ENCODE measurements at regions not wholly inside any gene's neighbourhood (a gene's known extent, or its start where the extent isn't known, plus 50 kb on each side); places are given as distances from the start of the nearest gene placed in this dataset.

DNA sequence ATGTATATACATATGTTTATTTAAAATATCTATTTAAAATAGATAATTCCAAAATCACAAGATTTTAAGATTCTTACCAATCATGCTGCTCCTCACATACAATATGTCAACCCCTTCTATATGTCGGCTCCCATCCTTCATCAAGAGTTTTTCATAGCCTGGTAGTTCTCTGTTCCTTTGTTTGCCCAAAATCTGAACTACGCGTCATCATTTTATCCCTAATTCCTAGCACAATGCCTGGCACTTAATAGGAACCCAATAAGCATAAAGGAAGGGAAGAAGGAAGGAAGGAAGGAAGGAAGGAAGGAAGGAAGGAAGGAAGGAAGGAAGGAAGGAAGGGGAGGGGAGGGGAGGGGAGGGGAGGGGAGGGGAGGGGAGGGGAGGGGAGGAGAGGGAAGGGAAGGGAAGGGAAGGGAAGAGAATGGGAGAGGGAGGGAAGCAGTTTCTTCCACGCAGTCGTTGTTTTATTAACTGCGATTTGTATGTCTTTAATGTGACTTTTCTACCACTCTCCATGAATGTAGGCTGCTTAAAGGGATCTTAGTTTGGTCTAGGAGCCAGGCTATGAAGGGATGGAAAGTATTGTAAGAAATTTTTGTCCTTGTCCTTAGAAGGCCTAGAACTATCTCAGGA is 83.3 kb upstream of the PCGF5 start:
- no peak for DNase-seq (ENCODE audit: low read depth in 3 of 3)

- DNase-seq (ENCODE audit: low read depth in 3 of 3): no peak
Observed at GRCh38 chr10:91137822-91138221, 82.6 kb upstream of the PCGF5 start.

DNA sequence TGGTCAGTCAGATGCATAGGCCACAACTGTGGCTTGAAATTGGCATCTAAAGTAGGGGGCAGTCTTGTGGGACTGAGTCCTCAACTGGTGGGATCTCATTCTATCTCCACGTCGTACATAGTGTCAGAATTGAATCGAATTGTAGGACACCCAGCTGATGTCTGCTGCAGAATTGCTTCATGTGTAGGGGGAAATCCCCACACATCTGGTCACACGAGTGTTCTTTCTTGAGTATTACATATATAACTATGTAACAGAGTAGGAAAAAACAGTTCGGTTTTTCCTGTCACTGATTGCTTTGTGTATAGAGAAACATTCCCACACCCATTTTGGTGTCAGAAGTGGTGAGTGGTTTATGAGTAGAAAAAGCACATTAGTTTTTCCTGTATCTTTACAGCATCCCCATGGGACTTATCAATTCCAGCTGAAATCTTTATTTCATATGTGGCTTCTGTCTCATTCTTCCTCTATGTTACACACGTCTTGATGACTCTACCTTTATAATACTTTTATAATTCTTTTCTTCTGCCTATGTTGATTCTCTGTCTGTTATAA is 79.4 kb upstream of the PCGF5 start:
- DNase-seq (ENCODE audit: low read depth in 3 of 3): no peak

DNA sequence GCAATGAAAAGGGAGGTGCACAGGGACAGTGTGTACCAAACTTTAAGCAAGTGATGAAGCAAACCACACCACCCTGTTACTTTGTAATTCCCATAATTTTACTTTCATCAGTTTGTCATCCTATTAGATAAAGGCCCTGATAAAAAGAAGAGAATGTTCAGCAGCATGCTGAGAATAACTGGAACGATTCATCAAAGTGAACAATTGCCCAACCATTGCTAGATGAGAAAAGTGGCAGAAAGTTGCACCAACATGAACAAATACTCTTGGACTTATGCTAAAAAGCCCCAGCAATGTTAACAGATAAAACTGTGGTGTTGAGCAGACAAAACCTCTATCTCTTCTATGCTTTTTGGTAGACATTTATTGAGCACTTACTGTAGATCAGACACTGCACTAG is 75.5 kb upstream of the PCGF5 start:
- DNase-seq (ENCODE audit: low read depth in 3 of 3): no peak

DNA sequence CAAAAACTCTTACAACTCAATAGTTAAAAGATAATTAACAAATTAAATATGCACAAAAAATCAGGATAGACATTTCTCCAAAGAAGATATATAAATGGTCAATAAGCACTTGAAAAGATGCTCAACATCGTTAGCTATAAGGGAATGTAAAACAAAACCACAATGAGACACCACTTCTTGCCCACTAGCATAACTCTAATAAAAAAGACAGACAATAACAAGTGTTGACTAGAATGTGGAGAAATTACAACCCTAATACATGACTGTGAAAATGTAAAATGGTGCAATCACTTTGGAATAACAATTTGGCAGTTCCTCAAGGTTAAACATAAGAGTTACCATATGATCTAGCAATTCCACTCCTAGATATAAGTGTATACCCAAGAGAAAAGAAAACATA is 74.3 kb upstream of the PCGF5 start:
- no peak for DNase-seq (ENCODE audit: low read depth in 3 of 3)

DNA sequence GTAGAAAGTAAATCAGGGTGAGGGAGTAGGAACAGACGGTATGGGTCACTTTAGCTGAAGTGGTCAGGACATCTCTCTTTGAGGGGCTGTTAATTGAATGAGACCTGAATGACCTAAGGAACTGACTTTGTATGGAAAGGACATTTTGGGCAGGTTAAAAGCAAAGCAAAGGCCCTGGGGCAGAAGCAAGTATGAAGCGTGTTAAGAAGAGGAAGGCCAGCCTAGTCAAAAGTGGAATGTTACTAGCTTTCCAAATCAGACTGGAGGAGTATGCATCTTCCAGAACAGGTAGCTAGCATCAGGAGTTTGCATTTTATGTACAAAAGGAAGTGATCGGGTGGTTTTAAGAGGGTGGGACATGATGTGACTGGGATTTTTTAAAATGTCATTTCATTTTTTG is 70.9 kb upstream of the PCGF5 start:
- no peak for DNase-seq (ENCODE audit: low read depth in 3 of 3)

GRCh38 chr10:91150631-91151030 is 69.8 kb upstream of the PCGF5 start:
- no peak for DNase-seq (ENCODE audit: low read depth in 3 of 3)

DNA sequence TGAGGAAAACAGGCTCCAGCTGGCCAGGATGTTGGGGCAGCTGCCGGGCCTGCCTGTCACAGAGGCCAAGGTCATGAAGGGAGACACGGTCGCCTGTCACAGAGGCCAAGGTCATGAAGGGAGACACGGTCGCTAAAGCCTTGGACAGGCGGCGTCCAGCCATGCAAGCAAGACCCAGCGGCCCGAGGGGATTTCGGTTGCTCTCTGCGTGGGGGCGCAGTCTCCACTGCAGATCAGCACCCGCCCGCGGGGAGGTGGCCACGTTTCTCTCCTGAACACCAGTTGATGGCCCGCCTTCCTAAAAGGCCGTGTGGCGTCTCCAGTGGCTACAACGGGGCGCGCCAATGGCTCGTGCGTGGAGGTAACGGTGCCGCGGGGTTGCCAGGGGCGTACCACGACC is 67.0 kb upstream of the PCGF5 start:
- no peak for DNase-seq (ENCODE audit: low read depth in 3 of 3)

DNA sequence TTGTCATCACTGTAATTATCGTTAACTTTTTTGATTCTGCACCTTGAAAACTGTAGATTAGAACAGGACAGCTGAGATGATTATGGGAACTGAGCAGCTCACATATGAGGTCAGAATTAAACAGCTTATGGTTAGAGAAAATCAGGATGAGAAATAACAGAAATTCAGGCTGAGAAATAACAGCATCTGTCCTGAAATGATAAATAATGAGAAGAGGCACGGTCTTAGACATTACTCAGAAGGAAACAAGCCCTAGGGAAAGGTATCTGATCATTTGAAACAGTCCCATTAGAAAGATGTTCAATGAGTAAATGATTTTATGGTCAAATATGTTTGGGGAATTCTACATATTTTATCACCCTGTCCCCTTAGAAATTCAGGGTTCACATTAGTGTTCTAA is 65.6 kb upstream of the PCGF5 start:
- DNase-seq (ENCODE audit: low read depth in 3 of 3): no peak

DNA sequence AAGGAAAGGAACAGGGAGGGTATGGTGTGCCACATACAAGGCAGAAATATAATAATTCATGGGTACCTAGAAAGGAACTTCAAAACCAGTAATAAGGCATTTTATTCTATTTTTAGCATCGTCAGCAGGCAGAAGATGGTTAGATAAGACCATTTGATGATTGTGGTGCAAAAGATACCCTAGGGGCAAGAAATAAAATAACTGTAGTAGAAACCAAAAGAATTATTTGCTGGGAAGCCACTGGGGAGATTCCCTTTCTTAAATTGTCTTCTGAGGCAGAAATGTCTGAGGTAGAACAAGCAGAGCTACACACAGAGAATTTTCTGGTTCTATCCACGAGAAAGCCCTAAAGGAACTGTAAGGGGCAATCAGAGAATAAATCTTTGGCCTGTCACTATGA is 64.3 kb upstream of the PCGF5 start:
- no peak for DNase-seq (ENCODE audit: low read depth in 3 of 3)

GRCh38 chr10:91159254-91159783 is 61.1 kb upstream of the PCGF5 start:
- DNase-seq (ENCODE audit: low read depth in 3 of 3): no peak

GRCh38 chr10:91162050-91162494 is 58.4 kb upstream of the PCGF5 start:
- no peak for DNase-seq (ENCODE audit: low read depth in 3 of 3)

- peak; percentile 58 to 66 (median 61) for DNase-seq (ENCODE audit: low read depth in 3 of 3)
Observed at GRCh38 chr10:91162495-91163268, 57.8 kb upstream of the PCGF5 start.

- peak; percentile 40 to 55 (median 46) for DNase-seq (ENCODE audit: low read depth in 3 of 3)
Observed at GRCh38 chr10:91163269-91163868, 57.1 kb upstream of the PCGF5 start.

GRCh38 chr10:91163869-91164474 is 56.5 kb upstream of the PCGF5 start:
- DNase-seq (ENCODE audit: low read depth in 3 of 3): peak; percentile 35 to 59 (median 57)

GRCh38 chr10:91164520-91165065 is 55.9 kb upstream of the PCGF5 start:
- DNase-seq (ENCODE audit: low read depth in 3 of 3): no peak

DNA sequence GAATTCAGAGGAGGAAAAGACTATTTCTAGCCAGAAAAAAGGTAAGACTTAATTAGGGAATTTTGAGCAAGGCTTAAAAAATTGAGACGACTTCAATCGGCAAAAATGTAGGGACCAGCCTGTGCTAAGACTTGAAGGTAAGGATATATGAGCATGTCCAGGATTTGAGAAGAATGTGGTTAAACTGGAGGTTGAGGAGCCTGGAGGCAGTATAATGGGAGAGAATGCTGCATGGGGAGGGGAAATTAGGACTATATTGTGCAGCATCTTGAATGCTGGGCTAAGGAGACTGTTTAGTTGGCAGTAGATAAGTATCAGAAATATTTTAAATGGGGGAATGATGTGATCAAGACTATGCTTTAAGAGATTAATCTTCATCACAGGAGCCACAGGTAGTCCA is 53.1 kb upstream of the PCGF5 start:
- DNase-seq (ENCODE audit: low read depth in 3 of 3): no peak

GRCh38 chr10:91170418-91170817 is 50.0 kb upstream of the PCGF5 start:
- DNase-seq (ENCODE audit: low read depth in 3 of 3): no peak
